Neural cell (in vitro differentiated cells): ENCODE measurements at regions not wholly inside any gene's neighbourhood (a gene's known extent, or its start where the extent isn't known, plus 50 kb on each side); places are given as distances from the start of the nearest gene placed in this dataset.

Experiments
- H2AFZ ChIP-seq: fragments of 200-600, 300-800 bp; sonication (generic), shearing (Covaris generic); 2 replicates; pipeline ENCODE4 v1.6.0; 2014; ENCODE audit warnings: low read depth, mild to moderate bottlenecking, antibody characterized with exemption, low read length, moderate library complexity
- H3F3A ChIP-seq: fragments of 200-600 bp; shearing (Covaris generic); 2 replicates; pipeline ENCODE4 v1.6.1; 2016; ENCODE audit warnings: mild to moderate bottlenecking, moderate library complexity, mixed read lengths, antibody characterized with exemption, low read length; ENCODE audit not compliant: insufficient read depth, poor library complexity, severe bottlenecking
- H3K27ac ChIP-seq: fragments of 200-600, 300-800 bp; sonication (generic), shearing (Covaris generic); 2 replicates; pipeline ENCODE4 v1.5.1; 2014; ENCODE audit warnings: mild to moderate bottlenecking, low read length, moderate library complexity
- H3K27me3 ChIP-seq: fragments of 300-800, 200-600 bp; sonication (generic), shearing (Covaris generic); 2 replicates; pipeline ENCODE4 v1.6.0; 2014; ENCODE audit warnings: mild to moderate bottlenecking, low read depth, low read length, moderate library complexity; ENCODE audit not compliant: insufficient read depth
- H3K36me3 ChIP-seq: fragments of 300-800, 200-600 bp; sonication (generic), shearing (Covaris generic); 2 replicates; pipeline ENCODE4 v1.5.1; 2014; ENCODE audit warnings: mild to moderate bottlenecking, antibody characterized with exemption, low read length, moderate library complexity; ENCODE audit not compliant: insufficient read depth
- H3K4me2 ChIP-seq: fragments of 300-800, 200-600 bp; sonication (generic), shearing (Covaris generic); 2 replicates; pipeline ENCODE4 v1.6.0; 2014; ENCODE audit warnings: mild to moderate bottlenecking, low read length
- H3K4me3 ChIP-seq: fragments of 300-800, 200-600 bp; sonication (generic), shearing (Covaris generic); 2 replicates; pipeline ENCODE4 v1.5.1; 2014; ENCODE audit warnings: mild to moderate bottlenecking, low read length, moderate library complexity
- H3K79me2 ChIP-seq: fragments of 200-600 bp; shearing (Covaris generic); replicated peaks from 2 replicates; pipeline ENCODE4 v1.6.0; 2014; ENCODE audit warnings: mild to moderate bottlenecking, low read length, moderate library complexity; ENCODE audit not compliant: insufficient read depth
- H3K9ac ChIP-seq: fragments of 300-800, 200-600 bp; sonication (generic), shearing (Covaris generic); 2 replicates; pipeline ENCODE4 v1.6.1; 2016; ENCODE audit warnings: mild to moderate bottlenecking, low read length, mixed read lengths
- H3K9me2 ChIP-seq: fragments of 200-600 bp; shearing (Covaris generic); 2 replicates; pipeline ENCODE4 v1.6.1; 2016; ENCODE audit warnings: mild to moderate bottlenecking, low read length, mixed read lengths; ENCODE audit not compliant: insufficient read depth
- H3K9me3 ChIP-seq: fragments of 200-600, 300-800 bp; sonication (generic), shearing (Covaris generic); 2 replicates; pipeline ENCODE4 v1.6.1; 2016; ENCODE audit warnings: mild to moderate bottlenecking, mixed run types, low read length, moderate library complexity, mixed read lengths
- H4K20me1 ChIP-seq: fragments of 200-600 bp; shearing (Covaris generic); 2 replicates; pipeline ENCODE4 v1.6.1; 2016; ENCODE audit warnings: mild to moderate bottlenecking, mixed run types; ENCODE audit not compliant: insufficient read depth
- CTCF ChIP-seq: fragments of 450-650 bp; IDR thresholded peaks from 2 replicates; pipeline ENCODE4 v1.5.1; 2014; ENCODE audit warnings: antibody characterized with exemption, mild to moderate bottlenecking, moderate library complexity; ENCODE audit not compliant: poor library complexity, severe bottlenecking
- EP300 ChIP-seq: fragments of 450-650 bp; conservative IDR thresholded peaks from 2 replicates; pipeline ENCODE4 v1.6.1; 2014; ENCODE audit warnings: antibody characterized with exemption, mild to moderate bottlenecking, moderate library complexity; ENCODE audit not compliant: poor library complexity, severe bottlenecking
- EZH2 ChIP-seq: fragments of 200-600, 300-800 bp; shearing (Covaris generic), sonication (generic); IDR thresholded peaks from 2 replicates; pipeline ENCODE4 v1.6.1; 2014; ENCODE audit warnings: antibody characterized with exemption, low read length, borderline replicate concordance, mild to moderate bottlenecking; ENCODE audit not compliant: insufficient read depth, poor library complexity, severe bottlenecking
- MXI1 ChIP-seq: fragments of 450-650 bp; conservative IDR thresholded peaks from 2 replicates; pipeline ENCODE4 v1.6.1; 2014; ENCODE audit warnings: antibody characterized with exemption, mild to moderate bottlenecking; ENCODE audit not compliant: poor library complexity, severe bottlenecking
- POLR2AphosphoS5 ChIP-seq: IDR thresholded peaks from 2 replicates; pipeline ENCODE4 v1.6.1; 2012
- RAD21 ChIP-seq: fragments of 450-650 bp; conservative IDR thresholded peaks from 2 replicates; pipeline ENCODE4 v1.6.1; 2014; ENCODE audit warnings: antibody characterized with exemption, mild to moderate bottlenecking, moderate library complexity
- REST ChIP-seq: IDR thresholded peaks from 2 replicates; pipeline ENCODE4 v1.6.1; 2012; ENCODE audit warnings: borderline replicate concordance
- SMC3 ChIP-seq: fragments of 450-650 bp; conservative IDR thresholded peaks from 2 replicates; pipeline ENCODE4 v1.6.1; 2014; ENCODE audit warnings: antibody characterized with exemption, mild to moderate bottlenecking, moderate library complexity; ENCODE audit not compliant: poor library complexity
- TAF1 ChIP-seq: IDR thresholded peaks from 2 replicates; pipeline ENCODE4 v1.6.1; 2012; ENCODE audit warnings: low read depth

- H3K9me2 ChIP-seq: no peaks in the 10 kb centered on the region
- no peaks in the 10 kb centered on the region for H3K9me3 ChIP-seq
- no peaks in the 10 kb centered on the region for H4K20me1 ChIP-seq
- H2AFZ ChIP-seq: no peak overlapping the region
- no peak overlapping the region for H3K4me2 ChIP-seq
- H3K27ac ChIP-seq: no peak overlapping the region
- no peak overlapping the region for H3K9ac ChIP-seq
- H3K36me3 ChIP-seq: no peaks in the 10 kb centered on the region
- no peaks in the 10 kb centered on the region for H3K79me2 ChIP-seq
- no peaks in the 10 kb centered on the region for H3K27me3 ChIP-seq
- H3K4me3 ChIP-seq: no peak overlapping the region
- TF ChIP-seq MXI1 (no peak), SMC3 (no peak)
- H3F3A ChIP-seq: no peaks in the 10 kb centered on the region
These were observed 304.7 kb upstream of the DIAPH2 start for GRCh38 chrX:96379951-96380350.

GRCh38 chrX:96382018-96382417 is 302.6 kb upstream of the DIAPH2 start:
- Histone ChIP-seq H3K9me3 (no peaks in the 10 kb centered on the region), H3K27me3 (no peaks in the 10 kb centered on the region), H3K9me2 (no peaks in the 10 kb centered on the region), H3K27ac (no peak overlapping the region), H3K36me3 (no peaks in the 10 kb centered on the region), H4K20me1 (no peaks in the 10 kb centered on the region), H2AFZ (no peak overlapping the region), H3K9ac (no peak overlapping the region), H3K4me3 (no peak overlapping the region), H3F3A (no peaks in the 10 kb centered on the region), H3K4me2 (no peak overlapping the region), H3K79me2 (no peaks in the 10 kb centered on the region)
- TF ChIP-seq MXI1 (no peak), RAD21 (no peak), REST (peak; percentile 21), EP300 (peak; percentile 91), EZH2 (no peak), POLR2AphosphoS5 (peak; percentile 74), CTCF (no peak), SMC3 (no peak), TAF1 (no peak)

- H3F3A ChIP-seq: no peaks in the 10 kb centered on the region
- H3K36me3 ChIP-seq: no peaks in the 10 kb centered on the region
- H3K27me3 ChIP-seq: no peaks in the 10 kb centered on the region
- H2AFZ ChIP-seq: no peak overlapping the region
- no peak overlapping the region for H3K4me3 ChIP-seq
- no peaks in the 10 kb centered on the region for H3K9me2 ChIP-seq
- H3K4me2 ChIP-seq: no peak overlapping the region
- no peaks in the 10 kb centered on the region for H4K20me1 ChIP-seq
- H3K27ac ChIP-seq: no peak overlapping the region
- TF ChIP-seq SMC3 (no peak), EZH2 (no peak), MXI1 (no peak), POLR2AphosphoS5 (no peak), CTCF (no peak), RAD21 (no peak)
- H3K9me3 ChIP-seq: no peaks in the 10 kb centered on the region
- no peak overlapping the region for H3K9ac ChIP-seq
- no peaks in the 10 kb centered on the region for H3K79me2 ChIP-seq
These were observed 301.2 kb upstream of the DIAPH2 start for GRCh38 chrX:96383428-96383827.
